HUDEP-2 (cell line): ENCODE measurements at regions not wholly inside any gene's neighbourhood (a gene's known extent, or its start where the extent isn't known, plus 50 kb on each side); places are given as distances from the start of the nearest gene placed in this dataset.
"Not testable (repeated sequence)": the region's sequence is repeated elsewhere in the genome, so short reads cannot be mapped to it uniquely, and the experiment has no call there.

ENCODE experiments used
- DNase-seq, 76 experiments: peaks; one replicate each; lab custom pipeline; 2025; ENCODE audit not compliant: unreplicated experiment in 76 of 76; lab: John Stamatoyannopoulos, UW

DNA sequence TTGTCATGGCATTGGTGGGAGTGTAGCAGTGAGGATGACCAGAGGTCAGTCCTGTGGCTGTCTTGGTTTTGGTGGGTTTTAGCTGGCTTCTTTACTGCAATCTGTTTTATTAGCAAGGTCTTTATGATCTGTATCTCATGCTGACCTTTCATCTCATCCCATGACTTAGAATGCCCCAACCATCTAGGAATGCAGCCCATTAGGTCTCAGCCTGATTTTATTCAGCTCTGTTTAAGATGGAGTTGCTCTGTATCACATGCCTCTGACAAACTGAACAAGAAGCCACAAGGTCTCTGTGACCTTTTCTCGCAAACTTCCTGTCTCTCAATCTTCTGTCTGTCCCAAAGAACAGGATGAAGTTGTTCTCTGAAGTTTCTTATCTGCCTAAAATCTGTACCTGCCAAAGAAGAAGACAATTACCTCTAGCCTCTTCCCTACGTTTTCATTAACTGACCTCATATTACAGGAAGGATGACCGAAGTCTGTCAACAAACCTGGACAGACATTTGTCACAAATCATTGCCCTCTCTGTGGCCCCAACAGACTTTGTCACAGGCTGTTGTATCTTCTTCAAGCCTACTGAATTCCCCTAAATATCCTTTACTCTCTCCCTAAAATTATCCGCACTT, 284.2 kb upstream of the SEMA6A start:
- no peak for DNase-seq

DNA sequence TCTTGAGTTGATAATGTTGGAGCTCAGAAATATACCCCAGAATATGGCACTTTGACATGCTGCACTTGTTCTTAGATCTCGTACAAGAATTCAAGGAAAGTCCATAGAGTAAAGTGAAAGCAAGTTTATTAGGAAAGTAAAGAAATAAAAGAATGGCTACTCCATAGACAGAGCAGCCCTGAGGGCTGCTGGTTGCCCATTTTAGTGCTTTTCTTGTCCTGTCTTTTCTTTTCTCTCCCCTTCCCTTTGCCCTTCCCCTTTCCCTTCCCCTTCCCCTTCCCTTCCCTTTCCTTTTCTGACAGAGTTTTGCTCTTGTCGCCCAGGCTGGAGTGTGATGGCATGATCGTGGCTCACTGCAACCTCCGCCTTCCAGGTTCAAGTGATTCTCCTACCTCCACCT, 283.4 kb upstream of the SEMA6A start:
- not testable (repeated sequence) for DNase-seq

DNA sequence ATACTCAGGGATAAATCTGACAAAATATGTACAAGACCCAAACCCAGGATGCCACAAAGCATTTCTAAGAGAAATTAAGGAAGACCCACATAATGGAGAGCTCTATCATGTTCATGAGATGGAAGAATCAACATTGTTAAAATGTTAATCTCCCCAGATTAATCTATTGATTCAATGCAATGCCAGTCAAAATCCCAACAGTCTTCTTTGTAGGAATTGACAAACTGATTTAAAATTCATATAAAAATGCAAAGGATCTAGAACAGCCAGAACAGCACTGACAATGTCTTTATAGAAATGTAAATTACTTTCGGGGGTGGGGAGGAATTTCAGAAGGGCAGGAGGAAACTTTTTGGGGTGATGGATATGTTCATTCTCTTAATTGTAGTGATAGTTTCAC, 281.6 kb upstream of the SEMA6A start:
- DNase-seq = no peak

DNA sequence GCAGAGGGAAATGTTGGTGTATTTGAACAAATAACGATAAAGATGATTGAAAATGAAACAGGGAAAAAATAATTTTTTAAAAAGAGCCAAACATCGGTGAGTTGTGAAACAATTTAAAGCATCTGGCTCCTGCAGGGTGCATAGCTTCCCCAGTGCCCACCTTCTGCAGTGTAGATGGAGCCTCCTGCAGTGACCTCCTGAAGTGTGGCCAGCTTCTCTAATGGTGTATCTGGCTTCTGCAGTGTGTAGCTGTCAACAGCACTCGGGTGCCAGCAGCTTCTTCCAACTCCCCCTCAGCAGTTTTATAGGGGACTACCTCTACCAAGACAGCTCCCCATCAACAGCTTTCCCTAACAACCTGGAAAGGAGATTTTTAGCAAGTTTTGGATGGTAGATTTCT, 279.4 kb upstream of the SEMA6A start:
- DNase-seq = no peak

DNA sequence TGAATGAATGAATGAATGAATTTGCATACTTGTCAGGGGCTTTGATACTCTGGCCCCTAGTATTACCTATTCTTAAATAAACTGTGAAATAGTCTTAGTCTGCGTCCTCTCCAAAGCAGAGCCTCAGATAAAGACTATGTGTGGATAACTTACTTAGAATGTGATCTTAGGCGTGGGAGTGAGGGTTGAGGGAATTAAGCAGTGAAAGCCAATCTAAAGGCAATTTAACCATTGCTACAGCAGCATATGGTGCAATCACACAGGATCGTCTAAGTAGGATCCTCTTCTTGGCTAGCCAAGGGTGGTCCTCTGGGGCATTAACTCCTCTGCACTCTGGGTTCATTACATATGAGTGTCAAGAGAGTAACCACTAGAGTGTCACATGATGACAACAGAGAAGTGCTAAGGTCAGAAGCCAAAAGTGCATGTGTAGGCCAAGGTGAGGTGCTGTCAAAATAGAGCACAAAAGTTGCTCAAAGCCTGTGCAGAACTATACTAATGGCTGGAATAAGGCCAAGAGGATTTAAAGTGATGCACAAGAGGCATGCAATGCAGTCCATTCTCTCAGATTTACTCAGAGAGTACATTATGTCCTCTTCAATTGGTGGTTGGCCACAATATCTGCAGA, 274.4 kb upstream of the SEMA6A start:
- no peak for DNase-seq

DNA sequence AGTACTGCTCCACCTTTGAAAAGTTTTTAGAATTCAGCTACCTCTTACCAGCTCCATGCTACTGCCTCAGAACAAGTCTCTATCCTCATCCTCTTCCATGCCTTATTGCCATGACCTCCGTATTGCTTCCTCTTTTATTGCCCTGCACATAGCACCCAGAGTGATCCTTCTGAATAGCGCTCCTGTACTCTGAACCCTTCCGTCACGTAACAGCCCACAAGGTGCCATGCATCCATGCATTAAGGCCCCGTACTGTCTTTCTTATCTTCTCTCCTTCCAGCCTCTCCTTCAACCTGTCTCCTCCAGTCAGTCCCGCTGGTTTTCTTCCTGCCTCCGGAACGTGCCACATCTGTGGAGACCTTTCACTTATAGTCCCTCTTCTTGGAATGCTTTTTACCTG, 273.3 kb upstream of the SEMA6A start:
- DNase-seq = no peak

DNA sequence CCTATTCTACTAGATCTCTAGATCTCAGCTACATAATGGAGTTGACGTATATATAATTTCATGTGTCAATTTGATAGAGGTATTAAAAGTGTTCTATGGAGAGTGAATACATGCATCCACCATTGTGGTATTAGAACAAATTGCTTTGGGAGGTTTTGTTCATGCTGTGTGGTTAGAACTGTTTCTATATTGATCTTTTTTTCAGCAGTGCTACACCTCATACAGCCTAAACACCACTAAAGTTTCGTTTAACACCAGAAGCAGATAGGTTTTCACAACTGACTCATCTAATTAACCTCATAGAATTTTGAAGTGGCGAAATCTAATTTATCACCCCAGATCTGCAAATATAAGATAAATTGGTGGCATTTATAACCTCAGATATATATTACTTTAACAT, 269.4 kb upstream of the SEMA6A start:
- DNase-seq = no peak

DNA sequence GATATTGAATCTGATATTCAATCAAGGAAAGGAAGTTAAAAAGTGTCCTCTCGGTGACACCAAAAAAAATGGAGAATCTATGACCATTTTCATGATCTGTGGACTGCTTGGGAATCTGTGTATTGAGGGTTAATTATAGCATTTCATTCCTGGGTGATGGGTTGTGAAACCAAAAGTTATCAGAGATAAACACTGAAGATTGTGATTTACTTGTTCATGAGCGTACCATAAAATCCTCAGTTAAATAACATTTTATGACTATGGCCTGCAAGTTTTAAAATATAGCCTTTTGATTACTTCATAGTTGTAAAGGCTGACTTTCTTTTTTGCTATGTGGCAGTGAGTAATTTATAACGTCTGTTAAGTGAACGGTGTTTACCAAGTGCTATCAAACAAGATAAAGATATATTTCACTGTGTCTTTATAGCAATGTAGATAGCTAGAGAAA, 267.9 kb upstream of the SEMA6A start:
- no peak for DNase-seq

DNA sequence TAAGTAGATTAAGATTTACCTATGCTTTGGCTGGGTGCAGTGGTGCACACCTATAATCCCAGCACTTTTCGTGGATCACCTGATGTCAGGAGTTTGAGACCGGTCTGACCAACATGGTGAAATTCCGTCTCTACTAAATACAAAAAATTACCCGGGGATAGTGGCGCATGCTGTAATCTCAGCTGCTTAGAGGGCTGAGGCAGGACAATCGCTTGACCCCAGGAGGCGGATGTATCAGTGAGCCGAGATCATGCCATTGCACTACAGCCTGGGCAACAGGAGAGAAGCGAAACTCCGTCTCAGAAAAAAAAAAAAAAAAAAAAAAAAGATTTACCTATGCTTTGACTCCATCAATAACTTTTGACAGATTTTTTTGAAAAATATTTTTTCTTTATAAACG, 267.1 kb upstream of the SEMA6A start:
- DNase-seq = no peak

DNA sequence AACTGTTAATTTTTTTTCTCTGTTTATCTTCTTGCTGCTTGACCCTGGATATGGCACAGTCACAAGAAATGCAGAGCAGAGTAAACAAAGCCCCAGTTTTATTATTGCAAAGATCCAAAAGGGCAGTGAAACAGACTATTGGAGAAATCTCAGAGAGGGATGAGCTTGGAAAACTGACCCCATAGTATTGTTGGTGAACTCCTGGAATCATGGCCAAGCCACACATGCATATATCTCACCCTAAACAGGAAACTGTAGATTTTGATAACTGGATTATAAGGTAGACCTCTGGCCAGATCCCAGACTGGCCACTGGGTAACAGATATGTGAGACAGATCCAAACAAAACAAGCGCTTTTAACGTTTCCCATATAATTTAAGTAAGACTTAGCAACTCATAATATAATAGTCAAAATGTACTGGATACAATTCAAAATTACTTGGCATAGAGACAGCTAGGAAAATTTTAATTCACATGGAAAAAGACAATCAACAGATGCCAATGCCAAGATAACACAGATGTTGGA, 263.5 kb upstream of the SEMA6A start:
- no peak for DNase-seq

DNA sequence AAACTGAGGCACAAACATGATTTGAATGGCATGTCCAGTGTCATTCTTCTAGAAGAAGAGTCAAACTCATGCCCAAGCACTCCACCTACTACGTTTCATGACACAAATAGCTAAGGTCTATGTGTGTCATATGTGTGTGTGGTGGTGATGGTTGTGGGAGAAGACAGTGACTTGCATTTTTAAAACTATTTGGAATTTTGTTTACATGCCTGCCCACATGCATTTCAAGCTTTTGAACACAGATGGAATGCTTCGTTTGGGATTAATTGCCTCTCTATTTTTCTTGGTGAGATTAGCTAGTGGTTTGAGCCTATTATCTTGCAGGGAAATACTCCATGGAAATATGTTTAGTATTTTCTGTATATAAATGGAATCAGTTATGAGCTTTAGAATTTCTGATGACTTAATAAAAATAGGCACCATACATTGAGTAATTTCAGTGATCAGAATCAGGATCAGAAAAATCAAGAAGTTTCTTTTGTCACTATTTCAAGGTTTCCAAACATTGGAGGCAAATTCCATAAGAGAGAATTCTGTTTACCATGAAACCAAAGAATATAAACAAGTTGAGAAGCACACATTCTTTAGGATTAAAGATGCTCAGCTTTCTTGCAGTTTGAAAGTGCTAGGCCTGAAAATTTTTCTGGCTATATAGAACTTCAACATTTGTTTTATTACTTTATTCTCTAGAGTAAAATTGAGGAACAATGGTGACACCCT, 260.3 kb upstream of the SEMA6A start:
- DNase-seq = no peak

DNA sequence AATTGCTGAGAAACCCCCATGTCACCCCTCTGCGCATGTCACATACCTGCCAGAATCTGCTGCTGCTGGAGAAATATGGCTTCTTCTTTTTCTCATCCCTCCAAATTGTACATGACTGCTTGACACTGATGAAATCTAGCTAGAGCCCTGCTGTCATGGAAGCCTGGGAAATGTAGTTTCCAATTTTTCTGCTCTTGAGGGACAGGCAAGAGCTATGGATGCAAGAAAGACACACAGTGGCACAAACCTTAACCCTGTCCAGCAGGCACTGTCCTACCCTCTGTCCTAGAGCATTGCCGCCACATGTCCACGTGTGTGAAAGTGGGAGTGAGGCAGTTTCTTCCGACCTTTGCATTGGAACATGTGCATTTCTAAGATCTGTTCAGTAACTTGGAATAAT, 255.5 kb upstream of the SEMA6A start:
- no peak for DNase-seq

DNA sequence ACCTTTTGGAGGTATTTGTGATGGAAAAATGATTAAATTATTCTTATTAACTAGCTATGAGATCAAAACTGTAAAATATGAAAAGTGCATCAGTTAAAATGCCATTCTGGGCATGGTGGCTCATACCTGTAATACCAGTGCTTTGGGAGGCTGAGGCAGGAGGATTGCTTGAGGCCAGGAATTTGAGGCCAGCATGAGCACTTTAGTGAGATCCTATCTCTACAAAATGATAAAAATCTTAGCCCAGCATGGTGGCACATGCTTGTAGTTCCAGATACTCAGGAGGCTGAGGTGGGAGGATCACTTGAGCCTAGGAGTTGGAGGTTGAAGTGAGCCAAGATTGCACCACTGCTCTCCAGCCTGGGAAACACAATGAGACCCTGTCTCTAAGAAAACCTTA, 252.5 kb upstream of the SEMA6A start:
- DNase-seq = no peak

DNA sequence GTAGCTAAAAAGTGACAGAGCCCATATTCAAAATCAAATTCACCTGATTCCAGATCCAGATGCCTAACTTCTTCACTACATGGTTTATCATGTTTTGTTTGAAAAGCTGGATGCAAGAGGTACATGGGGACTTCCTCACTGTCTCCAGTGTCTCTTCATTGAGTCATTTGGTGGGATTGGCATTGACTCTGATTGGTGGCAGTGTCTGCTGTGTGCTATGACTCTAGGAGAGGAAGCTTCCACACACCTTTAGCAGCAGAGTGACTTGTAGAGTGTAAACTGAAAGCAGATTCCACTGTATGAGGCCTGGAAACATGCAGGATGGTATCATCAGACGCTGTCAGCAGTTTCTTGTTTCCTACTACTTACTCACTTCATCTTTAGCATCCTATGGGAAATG, 250.9 kb upstream of the SEMA6A start:
- no peak for DNase-seq

DNA sequence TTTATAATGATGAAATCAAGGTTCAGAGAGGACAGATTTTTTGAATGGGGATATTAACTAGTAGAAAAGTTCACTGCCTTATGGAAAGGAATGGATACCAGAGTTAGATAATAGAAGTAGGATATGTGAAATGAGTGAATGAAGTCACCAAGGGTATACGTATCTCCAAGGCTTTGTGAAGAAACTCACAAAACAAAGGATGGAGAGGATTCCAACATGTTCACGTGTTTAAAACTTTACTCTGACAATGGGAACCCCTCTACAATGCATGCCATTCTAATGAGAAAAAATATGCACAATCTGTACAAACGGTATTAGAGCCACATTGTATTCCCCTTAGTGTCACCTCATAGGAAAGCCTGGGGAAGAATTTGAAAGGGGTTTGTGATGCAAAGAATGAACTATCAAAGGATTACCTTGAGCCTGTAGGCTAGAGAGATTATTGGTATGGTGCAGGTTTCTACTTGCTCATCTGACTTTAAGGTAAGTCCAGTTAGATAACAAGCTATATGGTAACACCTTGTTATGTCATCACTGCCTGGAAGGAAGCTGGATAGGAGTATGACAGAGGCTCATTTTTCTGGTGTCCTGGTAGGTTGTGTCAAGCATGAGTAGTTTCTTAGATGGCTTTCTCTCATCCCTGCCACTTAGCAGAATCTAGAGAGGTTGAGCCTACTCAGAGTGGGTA, 250.3 kb upstream of the SEMA6A start:
- no peak for DNase-seq

DNA sequence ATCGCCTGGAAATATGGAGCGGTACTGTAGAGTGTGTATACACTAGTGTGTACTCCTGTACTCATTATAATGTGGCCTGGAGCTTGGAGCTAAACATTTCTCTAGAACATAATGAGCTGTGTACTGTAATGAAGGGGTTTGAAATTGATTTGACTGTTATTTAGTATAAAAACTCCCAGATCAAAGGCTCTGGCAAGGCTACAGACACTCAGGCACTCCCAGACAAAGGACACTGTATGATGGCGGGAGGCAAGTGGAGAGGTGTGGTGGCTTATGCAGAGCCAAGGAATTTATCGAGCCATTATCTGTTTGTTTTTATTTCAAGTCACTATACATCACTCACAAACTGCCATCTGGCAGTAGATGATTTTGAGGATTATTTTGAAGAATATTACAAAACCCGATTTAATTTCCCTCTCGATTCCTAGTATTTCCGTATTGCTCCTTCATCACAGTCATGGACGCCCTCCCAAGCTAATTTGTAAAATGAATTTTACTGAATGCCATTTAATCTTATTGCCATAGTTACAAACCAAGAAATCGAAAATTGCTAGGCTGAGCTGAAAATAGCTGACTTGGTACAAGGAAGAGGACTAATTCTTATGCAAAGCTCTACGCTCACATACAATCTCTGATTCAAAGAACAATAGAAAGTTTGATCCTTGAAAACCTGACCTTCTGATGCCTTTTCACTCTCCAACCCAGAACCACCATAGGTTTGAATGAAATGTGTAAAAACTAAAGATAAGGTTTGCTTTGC, 240.2 kb upstream of the SEMA6A start:
- DNase-seq = no peak

DNA sequence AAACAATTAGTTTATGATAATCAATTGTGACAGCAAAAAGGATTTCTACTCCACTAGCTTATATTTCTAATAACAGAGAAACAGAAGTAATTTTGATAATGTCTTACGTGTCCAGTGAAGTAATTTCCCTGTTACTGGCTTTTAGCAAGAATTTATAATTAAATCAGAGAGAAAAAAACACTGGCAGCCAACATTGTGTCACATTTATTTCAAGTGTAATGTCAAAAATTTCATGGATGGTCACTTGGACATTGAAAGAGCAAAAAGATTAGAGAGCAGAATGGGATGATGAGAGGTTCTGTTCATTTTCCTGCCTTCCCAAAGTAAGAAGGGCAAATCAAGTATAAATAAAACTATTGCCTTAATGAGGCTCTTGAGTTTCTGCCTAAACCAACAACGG, 239.3 kb upstream of the SEMA6A start:
- no peak for DNase-seq

DNA sequence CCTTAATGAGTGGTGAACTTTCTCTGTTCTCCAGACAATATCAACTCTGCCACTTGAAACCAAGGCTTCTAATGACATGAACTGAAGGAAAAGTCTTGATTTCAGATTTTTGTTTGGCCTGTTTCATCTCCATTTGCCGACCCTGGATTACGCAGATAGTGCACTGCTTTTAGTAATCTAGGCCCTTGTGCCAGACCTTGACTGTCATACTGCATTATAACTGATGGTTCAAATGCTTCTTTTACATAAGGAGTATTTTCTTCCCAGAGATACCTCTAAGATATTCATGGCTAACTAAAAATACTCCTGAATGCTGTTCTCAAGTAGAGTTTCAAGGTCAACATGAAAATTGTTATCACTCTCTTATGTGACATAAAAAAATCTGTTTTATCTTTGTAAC, 238.7 kb upstream of the SEMA6A start:
- DNase-seq = no peak

DNA sequence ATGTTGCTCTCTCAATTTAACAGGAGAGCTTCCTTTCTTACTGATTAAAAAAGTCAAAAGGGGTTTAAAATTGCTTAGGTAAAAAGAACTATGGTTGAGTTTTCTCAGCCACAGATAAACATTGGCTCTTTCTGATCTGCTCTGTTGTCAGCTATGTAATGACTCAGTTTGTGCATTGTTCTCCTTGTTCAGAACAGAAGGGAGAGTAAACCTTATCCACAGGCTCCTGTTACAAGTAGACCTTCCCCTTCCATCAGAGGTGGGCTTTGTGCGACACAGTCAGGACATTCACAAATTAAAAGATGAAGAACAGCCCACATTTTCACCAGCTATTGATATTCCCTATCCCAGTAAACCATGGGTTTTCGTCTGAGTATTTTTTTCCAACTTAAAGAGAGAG, 236.3 kb upstream of the SEMA6A start:
- no peak for DNase-seq

DNA sequence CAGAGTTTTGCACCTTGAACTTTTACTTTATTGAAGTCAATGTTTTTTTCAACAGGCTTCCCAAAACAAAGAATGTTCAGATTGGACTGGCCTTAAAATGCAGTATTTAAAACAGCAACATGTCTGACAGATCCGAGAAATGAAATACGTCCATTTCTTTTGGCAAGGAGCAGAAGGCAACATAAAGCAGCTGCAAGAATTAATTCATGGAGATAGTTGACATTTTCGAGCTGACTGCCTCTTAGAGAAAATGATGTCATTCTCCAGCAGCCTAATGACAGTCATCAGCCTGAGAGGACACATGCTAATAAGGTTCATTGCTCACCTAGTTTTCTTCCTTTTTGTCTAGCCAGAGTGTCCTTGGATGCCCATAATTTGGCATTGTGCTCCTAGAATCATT, 232.2 kb upstream of the SEMA6A start:
- DNase-seq = no peak

DNA sequence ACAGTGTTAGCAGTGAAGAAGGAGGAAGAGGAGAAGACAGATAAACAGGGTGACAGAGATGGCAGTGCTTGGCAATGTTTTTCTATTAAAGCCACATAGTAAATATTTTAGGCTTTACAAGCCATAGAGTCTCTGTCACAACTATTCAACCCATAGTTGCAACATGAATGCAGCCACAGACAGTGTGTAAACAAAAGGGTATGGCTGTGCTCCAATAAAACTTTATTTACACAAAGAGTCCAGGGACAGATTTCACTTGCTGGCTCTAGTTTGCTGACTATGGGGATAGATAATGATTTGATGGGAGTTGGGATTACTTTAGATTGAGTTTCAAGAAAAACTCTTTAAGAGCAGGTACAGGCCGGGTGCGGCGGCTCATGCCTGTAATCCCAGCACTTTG, 224.8 kb upstream of the SEMA6A start:
- no peak for DNase-seq
